GM12874 (cell line): ENCODE measurements at regions not wholly inside any gene's neighbourhood (a gene's known extent, or its start where the extent isn't known, plus 50 kb on each side); places are given as distances from the start of the nearest gene placed in this dataset.
A peak's percentile ranks its signal among the peaks of the same experiment; 100 is the strongest.

ENCODE experiments used
- CTCF ChIP-seq: IDR thresholded peaks from 2 replicates; pipeline ENCODE4 v1.5.1; 2011; ENCODE audit warnings: low read depth, mild to moderate bottlenecking, control low read depth, low read length, moderate library complexity; ENCODE audit not compliant: insufficient read depth

- no peak for TF ChIP-seq CTCF
Observed at GRCh38 chr1:100597061-100597741, 59.3 kb downstream of the GPR88 start.

GRCh38 chr1:100597784-100598183 lies 59.8 kb downstream of the GPR88 start:
- no peak for TF ChIP-seq CTCF

GRCh38 chr1:100604372-100604771 lies 66.4 kb downstream of the GPR88 start:
- no peak for TF ChIP-seq CTCF

GRCh38 chr1:100606438-100606837 lies 68.5 kb downstream of the GPR88 start:
- TF ChIP-seq CTCF: peak; percentile 35; the same call in 1 of the 2 replicates

- no peak for TF ChIP-seq CTCF
Observed at GRCh38 chr1:100607628-100608240, 69.8 kb downstream of the GPR88 start.

GRCh38 chr1:100609849-100610248 lies 71.9 kb downstream of the GPR88 start:
- no peak for TF ChIP-seq CTCF

GRCh38 chr1:100611086-100611485 lies 73.1 kb downstream of the GPR88 start:
- TF ChIP-seq CTCF: no peak
